Neural cell (in vitro differentiated cells): ENCODE measurements at regions not wholly inside any gene's neighbourhood (a gene's known extent, or its start where the extent isn't known, plus 50 kb on each side); places are given as distances from the start of the nearest gene placed in this dataset.

Source experiments
- H2AFZ ChIP-seq: fragments of 200-600, 300-800 bp; sonication (generic), shearing (Covaris generic); 2 replicates; pipeline ENCODE4 v1.6.0; 2014; ENCODE audit warnings: low read depth, mild to moderate bottlenecking, antibody characterized with exemption, low read length, moderate library complexity
- H3F3A ChIP-seq: fragments of 200-600 bp; shearing (Covaris generic); 2 replicates; pipeline ENCODE4 v1.6.1; 2016; ENCODE audit warnings: mild to moderate bottlenecking, moderate library complexity, mixed read lengths, antibody characterized with exemption, low read length; ENCODE audit not compliant: insufficient read depth, poor library complexity, severe bottlenecking
- H3K27ac ChIP-seq: fragments of 200-600, 300-800 bp; sonication (generic), shearing (Covaris generic); 2 replicates; pipeline ENCODE4 v1.5.1; 2014; ENCODE audit warnings: mild to moderate bottlenecking, low read length, moderate library complexity
- H3K27me3 ChIP-seq: fragments of 300-800, 200-600 bp; sonication (generic), shearing (Covaris generic); 2 replicates; pipeline ENCODE4 v1.6.0; 2014; ENCODE audit warnings: mild to moderate bottlenecking, low read depth, low read length, moderate library complexity; ENCODE audit not compliant: insufficient read depth
- H3K36me3 ChIP-seq: fragments of 300-800, 200-600 bp; sonication (generic), shearing (Covaris generic); 2 replicates; pipeline ENCODE4 v1.5.1; 2014; ENCODE audit warnings: mild to moderate bottlenecking, antibody characterized with exemption, low read length, moderate library complexity; ENCODE audit not compliant: insufficient read depth
- H3K4me2 ChIP-seq: fragments of 300-800, 200-600 bp; sonication (generic), shearing (Covaris generic); 2 replicates; pipeline ENCODE4 v1.6.0; 2014; ENCODE audit warnings: mild to moderate bottlenecking, low read length
- H3K4me3 ChIP-seq: fragments of 300-800, 200-600 bp; sonication (generic), shearing (Covaris generic); 2 replicates; pipeline ENCODE4 v1.5.1; 2014; ENCODE audit warnings: mild to moderate bottlenecking, low read length, moderate library complexity
- H3K79me2 ChIP-seq: fragments of 200-600 bp; shearing (Covaris generic); replicated peaks from 2 replicates; pipeline ENCODE4 v1.6.0; 2014; ENCODE audit warnings: mild to moderate bottlenecking, low read length, moderate library complexity; ENCODE audit not compliant: insufficient read depth
- H3K9ac ChIP-seq: fragments of 300-800, 200-600 bp; sonication (generic), shearing (Covaris generic); 2 replicates; pipeline ENCODE4 v1.6.1; 2016; ENCODE audit warnings: mild to moderate bottlenecking, low read length, mixed read lengths
- H3K9me2 ChIP-seq: fragments of 200-600 bp; shearing (Covaris generic); 2 replicates; pipeline ENCODE4 v1.6.1; 2016; ENCODE audit warnings: mild to moderate bottlenecking, low read length, mixed read lengths; ENCODE audit not compliant: insufficient read depth
- H3K9me3 ChIP-seq: fragments of 200-600, 300-800 bp; sonication (generic), shearing (Covaris generic); 2 replicates; pipeline ENCODE4 v1.6.1; 2016; ENCODE audit warnings: mild to moderate bottlenecking, mixed run types, low read length, moderate library complexity, mixed read lengths
- H4K20me1 ChIP-seq: fragments of 200-600 bp; shearing (Covaris generic); 2 replicates; pipeline ENCODE4 v1.6.1; 2016; ENCODE audit warnings: mild to moderate bottlenecking, mixed run types; ENCODE audit not compliant: insufficient read depth
- CTCF ChIP-seq: fragments of 450-650 bp; IDR thresholded peaks from 2 replicates; pipeline ENCODE4 v1.5.1; 2014; ENCODE audit warnings: antibody characterized with exemption, mild to moderate bottlenecking, moderate library complexity; ENCODE audit not compliant: poor library complexity, severe bottlenecking
- EP300 ChIP-seq: fragments of 450-650 bp; conservative IDR thresholded peaks from 2 replicates; pipeline ENCODE4 v1.6.1; 2014; ENCODE audit warnings: antibody characterized with exemption, mild to moderate bottlenecking, moderate library complexity; ENCODE audit not compliant: poor library complexity, severe bottlenecking
- EZH2 ChIP-seq: fragments of 200-600, 300-800 bp; shearing (Covaris generic), sonication (generic); IDR thresholded peaks from 2 replicates; pipeline ENCODE4 v1.6.1; 2014; ENCODE audit warnings: antibody characterized with exemption, low read length, borderline replicate concordance, mild to moderate bottlenecking; ENCODE audit not compliant: insufficient read depth, poor library complexity, severe bottlenecking
- MXI1 ChIP-seq: fragments of 450-650 bp; conservative IDR thresholded peaks from 2 replicates; pipeline ENCODE4 v1.6.1; 2014; ENCODE audit warnings: antibody characterized with exemption, mild to moderate bottlenecking; ENCODE audit not compliant: poor library complexity, severe bottlenecking
- POLR2AphosphoS5 ChIP-seq: IDR thresholded peaks from 2 replicates; pipeline ENCODE4 v1.6.1; 2012
- RAD21 ChIP-seq: fragments of 450-650 bp; conservative IDR thresholded peaks from 2 replicates; pipeline ENCODE4 v1.6.1; 2014; ENCODE audit warnings: antibody characterized with exemption, mild to moderate bottlenecking, moderate library complexity
- REST ChIP-seq: IDR thresholded peaks from 2 replicates; pipeline ENCODE4 v1.6.1; 2012; ENCODE audit warnings: borderline replicate concordance
- SMC3 ChIP-seq: fragments of 450-650 bp; conservative IDR thresholded peaks from 2 replicates; pipeline ENCODE4 v1.6.1; 2014; ENCODE audit warnings: antibody characterized with exemption, mild to moderate bottlenecking, moderate library complexity; ENCODE audit not compliant: poor library complexity
- TAF1 ChIP-seq: IDR thresholded peaks from 2 replicates; pipeline ENCODE4 v1.6.1; 2012; ENCODE audit warnings: low read depth

- H3K4me2 ChIP-seq = no peak overlapping the region
- H3K9me2 ChIP-seq = no peaks in the 10 kb centered on the region
- no peaks in the 10 kb centered on the region for H4K20me1 ChIP-seq
- no peaks in the 10 kb centered on the region for H3K9me3 ChIP-seq
- no peaks in the 10 kb centered on the region for H3K27me3 ChIP-seq
- no peak overlapping the region for H3K4me3 ChIP-seq
- H3F3A ChIP-seq = no peaks in the 10 kb centered on the region
- H3K9ac ChIP-seq = no peak overlapping the region
- H3K79me2 ChIP-seq = no peaks in the 10 kb centered on the region
- H3K27ac ChIP-seq = no peak overlapping the region
- no peak overlapping the region for H2AFZ ChIP-seq
- no peaks in the 10 kb centered on the region for H3K36me3 ChIP-seq
- TF ChIP-seq TAF1 = no peak
- TF ChIP-seq SMC3 = no peak
These were observed 978.4 kb downstream of the TLE4 start for GRCh38 chr9:80550181-80550580.

- H3K27ac ChIP-seq = no peak overlapping the region
- no peak overlapping the region for H2AFZ ChIP-seq
- no peaks in the 10 kb centered on the region for H3K9me3 ChIP-seq
- H3K4me2 ChIP-seq = no peak overlapping the region
- no peak overlapping the region for H3K9ac ChIP-seq
- no peaks in the 10 kb centered on the region for H3K9me2 ChIP-seq
- H4K20me1 ChIP-seq = no peaks in the 10 kb centered on the region
- H3K36me3 ChIP-seq = no peaks in the 10 kb centered on the region
- H3K79me2 ChIP-seq = no peaks in the 10 kb centered on the region
- TF ChIP-seq REST = no peak
- no peaks in the 10 kb centered on the region for H3K27me3 ChIP-seq
- H3F3A ChIP-seq = no peaks in the 10 kb centered on the region
- H3K4me3 ChIP-seq = no peak overlapping the region
These were observed 975.8 kb downstream of the TLE4 start for GRCh38 chr9:80547613-80548012.

- no peaks in the 10 kb centered on the region for H3K79me2 ChIP-seq
- H3F3A ChIP-seq = no peaks in the 10 kb centered on the region
- H3K9me2 ChIP-seq = no peaks in the 10 kb centered on the region
- H4K20me1 ChIP-seq = no peaks in the 10 kb centered on the region
- no peaks in the 10 kb centered on the region for H3K27me3 ChIP-seq
- H3K9me3 ChIP-seq = no peaks in the 10 kb centered on the region
- no peaks in the 10 kb centered on the region for H3K36me3 ChIP-seq
- no peak overlapping the region for H3K4me2 ChIP-seq
- H3K9ac ChIP-seq = no peak overlapping the region
- no peak overlapping the region for H3K4me3 ChIP-seq
- TF ChIP-seq REST = no peak
- TF ChIP-seq SMC3 = no peak
- no peak for TF ChIP-seq POLR2AphosphoS5
- no peak for TF ChIP-seq MXI1
- TF ChIP-seq EP300 = no peak
- no peak for TF ChIP-seq TAF1
- TF ChIP-seq RAD21 = no peak
- TF ChIP-seq CTCF = no peak
- no peak for TF ChIP-seq EZH2
- no peak overlapping the region for H2AFZ ChIP-seq
- no peak overlapping the region for H3K27ac ChIP-seq
These were observed 968.6 kb downstream of the TLE4 start for GRCh38 chr9:80540387-80540786.
